GM12872 (cell line): ENCODE measurements at regions not wholly inside any gene's neighbourhood (a gene's known extent, or its start where the extent isn't known, plus 50 kb on each side); places are given as distances from the start of the nearest gene placed in this dataset.

Experiments
- CTCF ChIP-seq: IDR thresholded peaks from 3 replicates; pipeline ENCODE4 v1.5.1; 2011; ENCODE audit warnings: low read depth, mild to moderate bottlenecking, low read length, moderate library complexity; ENCODE audit not compliant: insufficient read depth

GRCh38 chr5:123807177-123807945 is 295.4 kb downstream of the CSNK1G3 start:
- no peak for TF ChIP-seq CTCF

GRCh38 chr5:123806644-123807043 is 294.7 kb downstream of the CSNK1G3 start:
- no peak for TF ChIP-seq CTCF

GRCh38 chr5:123805300-123805699 is 293.3 kb downstream of the CSNK1G3 start:
- no peak for TF ChIP-seq CTCF

- TF ChIP-seq CTCF = no peak
These were observed 291.4 kb downstream of the CSNK1G3 start for GRCh38 chr5:123803359-123803758.

GRCh38 chr5:123802298-123802951 is 290.4 kb downstream of the CSNK1G3 start:
- no peak for TF ChIP-seq CTCF

GRCh38 chr5:123800640-123801039 is 288.7 kb downstream of the CSNK1G3 start:
- no peak for TF ChIP-seq CTCF

GRCh38 chr5:123795688-123796087 is 283.7 kb downstream of the CSNK1G3 start:
- TF ChIP-seq CTCF = no peak
